Peyer's patch (tissue), 4 donors: ENCODE measurements at regions not wholly inside any gene's neighbourhood (a gene's known extent, or its start where the extent isn't known, plus 50 kb on each side); places are given as distances from the start of the nearest gene placed in this dataset.

ENCODE experiments used
- DNase-seq, 3 donors: peaks; one replicate each; pipeline ENCODE4 v3.0.0-alpha.2; 2017 to 2019
- H3K27ac ChIP-seq, 4 donors: fragments of 200-600 bp; sonication (generic); one replicate each; pipeline ENCODE4 v1.5.1; 2016 to 2019
- H3K27me3 ChIP-seq, 2 donors: fragments of 200-600 bp; sonication (generic); one replicate each; pipeline ENCODE4 v1.5.1; 2019
- H3K36me3 ChIP-seq, 3 donors: fragments of 200-600 bp; sonication (generic); one replicate each; pipeline ENCODE4 v1.5.1; 2016 to 2019
- H3K4me1 ChIP-seq, 4 donors: fragments of 200-600 bp; sonication (generic); one replicate each; pipeline ENCODE4 v1.5.1; 2016 to 2019
- H3K4me3 ChIP-seq, 4 donors: fragments of 200-600 bp; sonication (generic); 1 replicate in 3 of 4; 2 replicates in 1 of 4; pipeline ENCODE4 v1.5.1; 2016 to 2019; ENCODE audit warnings: mild to moderate bottlenecking in 1 of 4
- H3K9me3 ChIP-seq, 4 donors: fragments of 200-600 bp; sonication (generic); one replicate each; pipeline ENCODE4 v1.5.1; 2016 to 2019; ENCODE audit warnings: mild to moderate bottlenecking in 1 of 4
- CTCF ChIP-seq, 6 experiments: fragments of 450-650 bp in 4 of 6; fragments of 200-600 bp in 2 of 6; sonication (generic) in 1 of 6; IDR thresholded peaks; one replicate each; pipeline ENCODE4 v1.5.1; 2017 to 2019; ENCODE audit warnings: antibody characterized with exemption in 6 of 6, mild to moderate bottlenecking in 3 of 6, moderate library complexity in 1 of 6
- POLR2A ChIP-seq, 2 donors: fragments of 450-650 bp; IDR thresholded peaks; one replicate each; pipeline ENCODE4 v1.5.1; 2017; ENCODE audit warnings: antibody characterized with exemption in 2 of 2, mild to moderate bottlenecking in 2 of 2, moderate library complexity in 2 of 2

- H3K36me3 ChIP-seq: no peaks in the 10 kb centered on the region
- H3K4me1 ChIP-seq: no peaks in the 10 kb centered on the region
- no peak overlapping the region for H3K27ac ChIP-seq
- TF ChIP-seq CTCF (IDR thresholded peaks at IDR 0.05) (no peak), POLR2A (IDR thresholded peaks at IDR 0.05) (no peak)
- no peaks in the 10 kb centered on the region for H3K27me3 ChIP-seq
- no peak overlapping the region for H3K4me3 ChIP-seq
- no peak for DNase-seq
- H3K9me3 ChIP-seq: peaks cover 0 to 12% (median 0%) of the 10 kb centered on the region in 4 donors
Measured at GRCh38 chr16:54460263-54460860, 173.8 kb upstream of the IRX3 start.

- no peak for DNase-seq
- TF ChIP-seq CTCF (IDR thresholded peaks at IDR 0.05): no peak
- TF ChIP-seq POLR2A (IDR thresholded peaks at IDR 0.05): no peak
Measured at GRCh38 chr16:54459509-54460262, 173.1 kb upstream of the IRX3 start.

GRCh38 chr16:54458923-54459322 lies 172.3 kb upstream of the IRX3 start:
- no peaks in the 10 kb centered on the region for H3K36me3 ChIP-seq
- H3K27ac ChIP-seq: no peak overlapping the region
- no peaks in the 10 kb centered on the region for H3K27me3 ChIP-seq
- H3K4me1 ChIP-seq: no peaks in the 10 kb centered on the region
- DNase-seq: no peak
- H3K4me3 ChIP-seq: no peak overlapping the region
- TF ChIP-seq POLR2A (IDR thresholded peaks at IDR 0.05) (no peak), CTCF (IDR thresholded peaks at IDR 0.05) (no peak)
- peaks cover 0 to 7% (median 0%) of the 10 kb centered on the region in 4 donors for H3K9me3 ChIP-seq

More at GRCh38 chr16:54459509-54460262, 173.1 kb upstream of the IRX3 start:
- Histone ChIP-seq H3K27me3 (no peaks in the 10 kb centered on the region), H3K4me3 (no peak overlapping the region), H3K27ac (no peak overlapping the region), H3K4me1 (no peaks in the 10 kb centered on the region), H3K9me3 (peaks cover 0 to 12% (median 0%) of the 10 kb centered on the region in 4 donors), H3K36me3 (no peaks in the 10 kb centered on the region)

GRCh38 chr16:54456291-54456690 lies 169.7 kb upstream of the IRX3 start:
- Histone ChIP-seq H3K36me3 (no peaks in the 10 kb centered on the region), H3K4me3 (no peak overlapping the region), H3K27ac (no peak overlapping the region), H3K27me3 (no peaks in the 10 kb centered on the region), H3K9me3 (no peaks in the 10 kb centered on the region), H3K4me1 (no peaks in the 10 kb centered on the region)
- no peak for TF ChIP-seq POLR2A (IDR thresholded peaks at IDR 0.05)
- no peak for TF ChIP-seq CTCF (IDR thresholded peaks at IDR 0.05)
- DNase-seq: no peak

GRCh38 chr16:54455030-54455725 lies 168.6 kb upstream of the IRX3 start:
- Histone ChIP-seq H3K4me3 (no peak overlapping the region), H3K27ac (no peak overlapping the region), H3K27me3 (no peaks in the 10 kb centered on the region), H3K4me1 (no peaks in the 10 kb centered on the region), H3K9me3 (no peaks in the 10 kb centered on the region), H3K36me3 (no peaks in the 10 kb centered on the region)
- TF ChIP-seq POLR2A (IDR thresholded peaks at IDR 0.05) (no peak), CTCF (IDR thresholded peaks at IDR 0.05) (no peak)
- no peak for DNase-seq
